Common myeloid progenitor, CD34-positive (primary cell): ENCODE measurements at regions not wholly inside any gene's neighbourhood (a gene's known extent, or its start where the extent isn't known, plus 50 kb on each side); places are given as distances from the start of the nearest gene placed in this dataset.
A peak's percentile ranks its signal among the peaks of the same experiment; 100 is the strongest.

ENCODE experiments used
- CTCF ChIA-PET: fragments of 350-600 bp; sonication (Branson Sonifier 250); formaldehyde crosslinking; loops from one replicate; lab custom pipeline; 2021; ENCODE audit warnings: antibody characterized with exemption; lab: Charles Lee
- POLR2A ChIA-PET: fragments of 350-600 bp; sonication (Branson Sonifier 250); formaldehyde crosslinking; loops from one replicate; lab custom pipeline; 2021; ENCODE audit warnings: antibody characterized with exemption; lab: Charles Lee
- DNase-seq, 3 donors: peaks; one replicate each; pipeline versions ENCODE4 v3.0.0 to v3.0.0-alpha.2; 2013
- H3K27ac ChIP-seq, 2 experiments: 1 replicate in 1 of 2; 2 replicates in 1 of 2; pipeline ENCODE4 v1.7.0; 2013; ENCODE audit warnings: inconsistent platforms in 2 of 2, low read length in 2 of 2, mild to moderate bottlenecking in 2 of 2, low read depth in 1 of 2, moderate library complexity in 1 of 2; ENCODE audit not compliant: severe bottlenecking in 2 of 2, insufficient read depth in 1 of 2, poor library complexity in 1 of 2
- H3K27me3 ChIP-seq, 5 experiments: replicated peaks in 2 of 5; 1 replicate in 3 of 5; 2 replicates in 2 of 5; pipeline versions ENCODE4 v1.6.1 to v1.7.0; 2013; ENCODE audit warnings: low read length in 4 of 5, mild to moderate bottlenecking in 2 of 5, moderate library complexity in 2 of 5, inconsistent platforms in 1 of 5; ENCODE audit not compliant: insufficient read depth in 5 of 5, control insufficient read depth in 4 of 5
- H3K36me3 ChIP-seq, 4 experiments: 1 replicate in 2 of 4; 2 replicates in 2 of 4; pipeline versions ENCODE4 v1.6.1 to v1.7.0; 2013; ENCODE audit warnings: low read length in 3 of 4, control low read depth in 1 of 4, mild to moderate bottlenecking in 1 of 4; ENCODE audit not compliant: control insufficient read depth in 4 of 4, insufficient read depth in 4 of 4
- H3K4me1 ChIP-seq, 4 experiments: 1 replicate in 3 of 4; 2 replicates in 1 of 4; pipeline versions ENCODE4 v1.6.1 to v1.7.1; 2013; ENCODE audit warnings: low read length in 3 of 4, mild to moderate bottlenecking in 3 of 4, control low read depth in 1 of 4, inconsistent platforms in 1 of 4, moderate library complexity in 1 of 4; ENCODE audit not compliant: control insufficient read depth in 4 of 4, insufficient read depth in 4 of 4; ENCODE audit errors: control extremely low read depth in 1 of 4
- H3K4me3 ChIP-seq, 7 experiments: 1 replicate in 4 of 7; 2 replicates in 3 of 7; pipeline versions ENCODE4 v1.5.1 to v1.7.0; 2013; ENCODE audit warnings: mild to moderate bottlenecking in 7 of 7, low read length in 6 of 7, moderate library complexity in 6 of 7, inconsistent platforms in 2 of 7, low read depth in 2 of 7, control low read depth in 1 of 7; ENCODE audit not compliant: insufficient read depth in 4 of 7, control insufficient read depth in 1 of 7; ENCODE audit errors: extremely low read depth in 1 of 7
- H3K9me3 ChIP-seq, 5 experiments: 1 replicate in 4 of 5; 2 replicates in 1 of 5; pipeline versions ENCODE4 v1.6.1 to v1.7.1; 2013; ENCODE audit warnings: low read length in 4 of 5, mild to moderate bottlenecking in 2 of 5, inconsistent platforms in 1 of 5, low read depth in 1 of 5, moderate library complexity in 1 of 5; ENCODE audit not compliant: control insufficient read depth in 4 of 5, insufficient read depth in 2 of 5; ENCODE audit errors: control extremely low read depth in 1 of 5
- WGBS: methylation state at CpG from one replicate; pipeline ENCODE4 v1.1.5; 2013; ENCODE audit not compliant: insufficient coverage; 5-methylcytosine and 5-hydroxymethylcytosine counted together

GRCh38 chr3:159158801-159159200 is 356.9 kb downstream of the MFSD1 start:
- CTCF ChIA-PET: no interaction called here
- H3K9me3 ChIP-seq: no peaks in the 10 kb centered on the region
- H3K27ac ChIP-seq: no peak overlapping the region
- H3K36me3 ChIP-seq: no peaks in the 10 kb centered on the region
- no peak for DNase-seq
- H3K4me3 ChIP-seq: no peak overlapping the region
- no peaks in the 10 kb centered on the region for H3K27me3 ChIP-seq
- H3K4me1 ChIP-seq: no peaks in the 10 kb centered on the region
- POLR2A ChIA-PET: no interaction called here

GRCh38 chr3:159159546-159159945 is 357.7 kb downstream of the MFSD1 start:
- POLR2A ChIA-PET: no interaction called here
- Histone ChIP-seq H3K36me3 (no peaks in the 10 kb centered on the region), H3K9me3 (no peaks in the 10 kb centered on the region), H3K27ac (no peak overlapping the region), H3K4me1 (no peaks in the 10 kb centered on the region), H3K27me3 (no peaks in the 10 kb centered on the region), H3K4me3 (no peak overlapping the region)
- CTCF ChIA-PET: no interaction called here
- 100% methylated on average over 1 of the region's 2 CpGs for WGBS
- DNase-seq: no peak

- DNase-seq: no peak
- 100% methylated on average over 1 of the region's 1 CpG for WGBS
- Histone ChIP-seq H3K4me1 (no peaks in the 10 kb centered on the region), H3K9me3 (no peaks in the 10 kb centered on the region), H3K27ac (no peak overlapping the region), H3K4me3 (no peak overlapping the region), H3K36me3 (no peaks in the 10 kb centered on the region), H3K27me3 (no peaks in the 10 kb centered on the region)
- CTCF ChIA-PET: no interaction called here
- POLR2A ChIA-PET: no interaction called here
Measured at GRCh38 chr3:159163656-159164055, 361.8 kb downstream of the MFSD1 start.

- ChIA-PET POLR2A (no interaction called here), CTCF (no interaction called here)
- Histone ChIP-seq H3K27ac (peak overlapping the region in 1 of 2 experiments; percentile 11), H3K4me3 (no peak overlapping the region), H3K36me3 (no peaks in the 10 kb centered on the region), H3K9me3 (no peaks in the 10 kb centered on the region), H3K27me3 (no peaks in the 10 kb centered on the region), H3K4me1 (no peaks in the 10 kb centered on the region)
- WGBS: 62% methylated on average over 3 of the region's 3 CpGs
- DNase-seq: peak in 2 of 3 donors; percentile 18 to 44
Measured at GRCh38 chr3:159165961-159166360, 364.1 kb downstream of the MFSD1 start.

- CTCF ChIA-PET: no interaction called here
Measured at GRCh38 chr3:159166899-159167586, 365.2 kb downstream of the MFSD1 start.

GRCh38 chr3:159168788-159169187 is 366.9 kb downstream of the MFSD1 start:
- H3K4me3 ChIP-seq: no peak overlapping the region
- no peak overlapping the region for H3K27ac ChIP-seq
- no peaks in the 10 kb centered on the region for H3K9me3 ChIP-seq
- no peak for DNase-seq
- ChIA-PET CTCF (no interaction called here), POLR2A (no interaction called here)
- no peaks in the 10 kb centered on the region for H3K4me1 ChIP-seq
- no peaks in the 10 kb centered on the region for H3K27me3 ChIP-seq
- WGBS: no CpG with 5 or more reads among the region's 1 CpG
- H3K36me3 ChIP-seq: no peaks in the 10 kb centered on the region

More at GRCh38 chr3:159166899-159167586, 365.2 kb downstream of the MFSD1 start:
- no peaks in the 10 kb centered on the region for H3K9me3 ChIP-seq
- POLR2A ChIA-PET: no interaction called here
- H3K4me1 ChIP-seq: no peaks in the 10 kb centered on the region
- no peaks in the 10 kb centered on the region for H3K27me3 ChIP-seq
- DNase-seq: no peak
- WGBS: no CpG with 5 or more reads among the region's 2 CpGs
- H3K27ac ChIP-seq: no peak overlapping the region
- H3K36me3 ChIP-seq: no peaks in the 10 kb centered on the region
- no peak overlapping the region for H3K4me3 ChIP-seq

GRCh38 chr3:159169828-159170227 is 368.0 kb downstream of the MFSD1 start:
- no peaks in the 10 kb centered on the region for H3K36me3 ChIP-seq
- no peak for DNase-seq
- H3K4me3 ChIP-seq: no peak overlapping the region
- H3K9me3 ChIP-seq: no peaks in the 10 kb centered on the region
- ChIA-PET POLR2A (no interaction called here), CTCF (interaction anchor here (0.6 kb wide), 1 partner anchor 12 kb away, joined by 3 read pairs; no protein-coding TSS in a partner anchor)
- no peaks in the 10 kb centered on the region for H3K27me3 ChIP-seq
- no peaks in the 10 kb centered on the region for H3K4me1 ChIP-seq
- no peak overlapping the region for H3K27ac ChIP-seq
